GM23338 (cell line): ENCODE measurements at regions not wholly inside any gene's neighbourhood (a gene's known extent, or its start where the extent isn't known, plus 50 kb on each side); places are given as distances from the start of the nearest gene placed in this dataset.

Source experiments
- ATAC-seq: fragments of 200-7000 bp; cut with Tn5 transposase; 3 replicates; pipeline ENCODE4 v1.9.1; 2020
- DNase-seq: peaks from one replicate; pipeline ENCODE4 v3.0.0-alpha.2; 2015; ENCODE audit warnings: low spot score
- H2AFZ ChIP-seq: fragments of 200-600 bp; sonication (generic); 2 replicates; pipeline ENCODE4 v1.8.0; 2016; ENCODE audit warnings: antibody characterized with exemption, mild to moderate bottlenecking, moderate library complexity
- H3F3A ChIP-seq: fragments of 200-600 bp; sonication (generic); replicated peaks from 2 replicates; pipeline ENCODE4 v1.8.0; 2017; ENCODE audit warnings: antibody characterized with exemption, mixed run types, low read depth
- H3K27ac ChIP-seq: fragments of 200-600 bp; sonication (generic); 2 replicates; pipeline ENCODE4 v1.6.1; 2016; ENCODE audit warnings: low read depth
- H3K27me3 ChIP-seq: fragments of 200-600 bp; sonication (generic); 2 replicates; pipeline ENCODE4 v1.8.0; 2016; ENCODE audit warnings: mild to moderate bottlenecking, mixed run types, moderate library complexity; ENCODE audit not compliant: insufficient read depth
- H3K36me3 ChIP-seq: fragments of 200-600 bp; sonication (generic); 2 replicates; pipeline ENCODE4 v1.8.0; 2016; ENCODE audit warnings: mild to moderate bottlenecking; ENCODE audit not compliant: insufficient read depth
- H3K4me1 ChIP-seq: fragments of 200-600 bp; sonication (generic); 2 replicates; pipeline ENCODE4 v1.8.0; 2016; ENCODE audit warnings: mild to moderate bottlenecking, moderate library complexity; ENCODE audit not compliant: insufficient read depth
- H3K4me2 ChIP-seq: fragments of 200-600 bp; sonication (generic); 2 replicates; pipeline ENCODE4 v1.7.1; 2017; ENCODE audit warnings: mixed run types
- H3K4me3 ChIP-seq: fragments of 200-600 bp; sonication (generic); 2 replicates; pipeline ENCODE4 v1.6.1; 2016; ENCODE audit warnings: mixed run types
- H3K79me2 ChIP-seq: fragments of 200-600 bp; sonication (generic); replicated peaks from 2 replicates; pipeline ENCODE4 v1.8.0; 2017; ENCODE audit warnings: mild to moderate bottlenecking; ENCODE audit not compliant: insufficient read depth
- H3K9me2 ChIP-seq: fragments of 200-600 bp; sonication (generic); 2 replicates; pipeline ENCODE4 v1.8.0; 2017; ENCODE audit not compliant: insufficient read depth
- H4K20me1 ChIP-seq: fragments of 200-600 bp; sonication (generic); replicated peaks from 2 replicates; pipeline ENCODE4 v1.8.0; 2017; ENCODE audit warnings: mild to moderate bottlenecking; ENCODE audit not compliant: insufficient read depth
- H3K27ac Mint-ChIP-seq: 2 replicates; pipeline ENCODE4 v1.8.0; 2020; ENCODE audit warnings: inconsistent platforms, mild to moderate bottlenecking, moderate library complexity, mixed read lengths
- H3K27me3 Mint-ChIP-seq: 3 replicates; pipeline ENCODE4 v1.8.0; 2022; ENCODE audit warnings: low read depth, mild to moderate bottlenecking, moderate library complexity, mixed read lengths, inconsistent platforms; ENCODE audit not compliant: insufficient read depth, poor library complexity
- H3K36me3 Mint-ChIP-seq: 3 replicates; pipeline ENCODE4 v1.8.0; 2021; ENCODE audit warnings: low read depth, mild to moderate bottlenecking, inconsistent platforms, moderate library complexity, mixed read lengths
- H3K4me1 Mint-ChIP-seq: 3 replicates; pipeline ENCODE4 v1.8.0; 2020; ENCODE audit warnings: mild to moderate bottlenecking, inconsistent platforms, mixed read lengths
- H3K4me3 Mint-ChIP-seq: 3 replicates; pipeline ENCODE4 v1.8.0; 2021; ENCODE audit warnings: moderate library complexity, mild to moderate bottlenecking, inconsistent platforms, mixed read lengths
- H3K9me3 Mint-ChIP-seq: 3 replicates; pipeline ENCODE4 v1.8.0; 2020; ENCODE audit warnings: moderate library complexity, mild to moderate bottlenecking, inconsistent platforms, mixed read lengths
- CREB1 ChIP-seq: fragments of 250-450 bp; sonication (Bioruptor Pico); IDR thresholded peaks from 2 replicates; pipeline ENCODE4 v1.5.0; 2020; ENCODE audit warnings: low read depth, mild to moderate bottlenecking, moderate library complexity
- EZH2 ChIP-seq: fragments of 200-600 bp; sonication (generic); IDR thresholded peaks from one replicate; pipeline ENCODE4 v1.8.0; 2017; ENCODE audit warnings: antibody characterized with exemption, mild to moderate bottlenecking, low read depth; ENCODE audit not compliant: unreplicated experiment
- EZH2phosphoT487 ChIP-seq: fragments of 200-600 bp; sonication (generic); IDR thresholded peaks from one replicate; pipeline ENCODE4 v1.8.1; 2018; ENCODE audit warnings: antibody characterized with exemption; ENCODE audit not compliant: unreplicated experiment
- JUNB ChIP-seq: IDR thresholded peaks from one replicate; pipeline ENCODE4 v1.6.1; 2016; ENCODE audit warnings: antibody characterized with exemption; ENCODE audit not compliant: unreplicated experiment
- NANOG ChIP-seq: IDR thresholded peaks from 2 replicates; pipeline ENCODE4 v1.6.1; 2016; ENCODE audit warnings: antibody characterized with exemption, borderline replicate concordance
- POLR2AphosphoS5 ChIP-seq: IDR thresholded peaks from 2 replicates; pipeline ENCODE4 v1.6.1; 2016; ENCODE audit warnings: antibody characterized with exemption, low read depth
- STAT1 ChIP-seq: IDR thresholded peaks from one replicate; pipeline ENCODE4 v1.6.1; 2016; ENCODE audit warnings: antibody characterized with exemption; ENCODE audit not compliant: unreplicated experiment
- ZNF114 ChIP-seq: fragments of 250-450 bp; sonication (Bioruptor Pico); IDR thresholded peaks from 2 replicates; pipeline ENCODE4 v1.5.0; 2020; ENCODE audit warnings: mild to moderate bottlenecking, moderate library complexity
- ZNF331 ChIP-seq: fragments of 250-450 bp; sonication (Bioruptor Pico); IDR thresholded peaks from 2 replicates; pipeline ENCODE4 v1.5.0; 2020; ENCODE audit warnings: low read depth, mild to moderate bottlenecking, moderate library complexity
- TF ChIP-seq, protein P1 (sequence below): IDR thresholded peaks from 2 replicates; pipeline ENCODE4 v1.6.1; 2016; ENCODE audit warnings: antibody characterized with exemption
- TF ChIP-seq, protein P2 (sequence below), 2 experiments: fragments of 200-600 bp in 1 of 2; sonication (generic) in 1 of 2; conservative IDR thresholded peaks; 2 replicates each; pipeline versions ENCODE4 v1.5.1 to v1.6.1; 2016 to 2017; ENCODE audit warnings: antibody characterized with exemption in 2 of 2, low read depth in 2 of 2, mild to moderate bottlenecking in 2 of 2, moderate library complexity in 1 of 2
- TF ChIP-seq, protein P3 (sequence below): IDR thresholded peaks from one replicate; pipeline ENCODE4 v1.6.1; 2018; ENCODE audit warnings: antibody characterized with exemption; ENCODE audit not compliant: unreplicated experiment
- TF ChIP-seq, protein P4 (sequence below): fragments of 250-450 bp; sonication (Bioruptor Pico); IDR thresholded peaks from 2 replicates; pipeline ENCODE4 v1.5.0; 2020; ENCODE audit warnings: mild to moderate bottlenecking, moderate library complexity

DNA sequence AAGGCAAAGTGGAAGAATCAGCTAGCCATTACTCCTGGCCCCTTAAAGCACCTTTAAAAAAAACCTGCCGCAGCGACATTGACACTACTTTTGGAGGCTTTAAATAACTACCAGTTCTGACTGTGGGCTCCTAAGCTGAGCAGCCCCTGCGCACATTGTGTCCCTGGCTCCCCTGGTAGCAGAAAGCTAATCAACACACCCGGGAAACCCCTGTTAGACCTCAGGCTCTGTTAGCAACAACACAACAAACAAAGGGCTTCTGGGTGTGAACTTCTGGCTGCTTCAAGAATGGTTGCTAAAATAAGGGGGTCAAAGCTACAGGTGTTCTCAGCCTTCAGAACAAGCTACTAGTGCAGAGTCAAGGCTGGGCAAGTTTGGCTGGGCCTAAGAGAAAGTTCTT is 83.6 kb downstream of the TMEM100 start:
- Histone ChIP-seq H3K27me3 (no peaks in the 10 kb centered on the region), H3K4me2 (no peak overlapping the region), H3K79me2 (no peaks in the 10 kb centered on the region), H3F3A (no peaks in the 10 kb centered on the region), H2AFZ (no peak overlapping the region), H3K4me1 (no peaks in the 10 kb centered on the region), H3K9me2 (peaks cover 11% of the 10 kb centered on the region; the same call in 1 of the 2 replicates), H3K36me3 (no peaks in the 10 kb centered on the region), H3K27ac (no peak overlapping the region), H3K4me3 (no peak overlapping the region), H4K20me1 (no peaks in the 10 kb centered on the region)
- no peaks in the 10 kb centered on the region for H3K9me3 Mint-ChIP-seq
- DNase-seq = no peak
- peaks cover 4% of the 10 kb centered on the region; the same call in 2 of the 3 replicates for H3K4me1 Mint-ChIP-seq
- no peaks in the 10 kb centered on the region for H3K27me3 Mint-ChIP-seq
- no peaks in the 10 kb centered on the region for H3K36me3 Mint-ChIP-seq
- ATAC-seq = no peak
- no peak overlapping the region for H3K4me3 Mint-ChIP-seq
- TF ChIP-seq, protein P1, sequence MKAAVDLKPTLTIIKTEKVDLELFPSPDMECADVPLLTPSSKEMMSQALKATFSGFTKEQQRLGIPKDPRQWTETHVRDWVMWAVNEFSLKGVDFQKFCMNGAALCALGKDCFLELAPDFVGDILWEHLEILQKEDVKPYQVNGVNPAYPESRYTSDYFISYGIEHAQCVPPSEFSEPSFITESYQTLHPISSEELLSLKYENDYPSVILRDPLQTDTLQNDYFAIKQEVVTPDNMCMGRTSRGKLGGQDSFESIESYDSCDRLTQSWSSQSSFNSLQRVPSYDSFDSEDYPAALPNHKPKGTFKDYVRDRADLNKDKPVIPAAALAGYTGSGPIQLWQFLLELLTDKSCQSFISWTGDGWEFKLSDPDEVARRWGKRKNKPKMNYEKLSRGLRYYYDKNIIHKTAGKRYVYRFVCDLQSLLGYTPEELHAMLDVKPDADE = no peak
- TF ChIP-seq, protein P2, sequence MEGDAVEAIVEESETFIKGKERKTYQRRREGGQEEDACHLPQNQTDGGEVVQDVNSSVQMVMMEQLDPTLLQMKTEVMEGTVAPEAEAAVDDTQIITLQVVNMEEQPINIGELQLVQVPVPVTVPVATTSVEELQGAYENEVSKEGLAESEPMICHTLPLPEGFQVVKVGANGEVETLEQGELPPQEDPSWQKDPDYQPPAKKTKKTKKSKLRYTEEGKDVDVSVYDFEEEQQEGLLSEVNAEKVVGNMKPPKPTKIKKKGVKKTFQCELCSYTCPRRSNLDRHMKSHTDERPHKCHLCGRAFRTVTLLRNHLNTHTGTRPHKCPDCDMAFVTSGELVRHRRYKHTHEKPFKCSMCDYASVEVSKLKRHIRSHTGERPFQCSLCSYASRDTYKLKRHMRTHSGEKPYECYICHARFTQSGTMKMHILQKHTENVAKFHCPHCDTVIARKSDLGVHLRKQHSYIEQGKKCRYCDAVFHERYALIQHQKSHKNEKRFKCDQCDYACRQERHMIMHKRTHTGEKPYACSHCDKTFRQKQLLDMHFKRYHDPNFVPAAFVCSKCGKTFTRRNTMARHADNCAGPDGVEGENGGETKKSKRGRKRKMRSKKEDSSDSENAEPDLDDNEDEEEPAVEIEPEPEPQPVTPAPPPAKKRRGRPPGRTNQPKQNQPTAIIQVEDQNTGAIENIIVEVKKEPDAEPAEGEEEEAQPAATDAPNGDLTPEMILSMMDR (conservative IDR thresholded peaks at IDR 0.05; ENCODE audit: low read depth in 2 of 2) = no peak
- TF ChIP-seq POLR2AphosphoS5 (no peak), EZH2 (no peak), JUNB (no peak), ZNF114 (CRISPR knock-in tag) (no peak), ZNF331 (CRISPR knock-in tag) (no peak), EZH2phosphoT487 (no peak), STAT1 (no peak), CREB1 (no peak), NANOG (no peak)
- TF ChIP-seq, protein P3, sequence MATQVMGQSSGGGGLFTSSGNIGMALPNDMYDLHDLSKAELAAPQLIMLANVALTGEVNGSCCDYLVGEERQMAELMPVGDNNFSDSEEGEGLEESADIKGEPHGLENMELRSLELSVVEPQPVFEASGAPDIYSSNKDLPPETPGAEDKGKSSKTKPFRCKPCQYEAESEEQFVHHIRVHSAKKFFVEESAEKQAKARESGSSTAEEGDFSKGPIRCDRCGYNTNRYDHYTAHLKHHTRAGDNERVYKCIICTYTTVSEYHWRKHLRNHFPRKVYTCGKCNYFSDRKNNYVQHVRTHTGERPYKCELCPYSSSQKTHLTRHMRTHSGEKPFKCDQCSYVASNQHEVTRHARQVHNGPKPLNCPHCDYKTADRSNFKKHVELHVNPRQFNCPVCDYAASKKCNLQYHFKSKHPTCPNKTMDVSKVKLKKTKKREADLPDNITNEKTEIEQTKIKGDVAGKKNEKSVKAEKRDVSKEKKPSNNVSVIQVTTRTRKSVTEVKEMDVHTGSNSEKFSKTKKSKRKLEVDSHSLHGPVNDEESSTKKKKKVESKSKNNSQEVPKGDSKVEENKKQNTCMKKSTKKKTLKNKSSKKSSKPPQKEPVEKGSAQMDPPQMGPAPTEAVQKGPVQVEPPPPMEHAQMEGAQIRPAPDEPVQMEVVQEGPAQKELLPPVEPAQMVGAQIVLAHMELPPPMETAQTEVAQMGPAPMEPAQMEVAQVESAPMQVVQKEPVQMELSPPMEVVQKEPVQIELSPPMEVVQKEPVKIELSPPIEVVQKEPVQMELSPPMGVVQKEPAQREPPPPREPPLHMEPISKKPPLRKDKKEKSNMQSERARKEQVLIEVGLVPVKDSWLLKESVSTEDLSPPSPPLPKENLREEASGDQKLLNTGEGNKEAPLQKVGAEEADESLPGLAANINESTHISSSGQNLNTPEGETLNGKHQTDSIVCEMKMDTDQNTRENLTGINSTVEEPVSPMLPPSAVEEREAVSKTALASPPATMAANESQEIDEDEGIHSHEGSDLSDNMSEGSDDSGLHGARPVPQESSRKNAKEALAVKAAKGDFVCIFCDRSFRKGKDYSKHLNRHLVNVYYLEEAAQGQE = no peak
- TF ChIP-seq, protein P4, sequence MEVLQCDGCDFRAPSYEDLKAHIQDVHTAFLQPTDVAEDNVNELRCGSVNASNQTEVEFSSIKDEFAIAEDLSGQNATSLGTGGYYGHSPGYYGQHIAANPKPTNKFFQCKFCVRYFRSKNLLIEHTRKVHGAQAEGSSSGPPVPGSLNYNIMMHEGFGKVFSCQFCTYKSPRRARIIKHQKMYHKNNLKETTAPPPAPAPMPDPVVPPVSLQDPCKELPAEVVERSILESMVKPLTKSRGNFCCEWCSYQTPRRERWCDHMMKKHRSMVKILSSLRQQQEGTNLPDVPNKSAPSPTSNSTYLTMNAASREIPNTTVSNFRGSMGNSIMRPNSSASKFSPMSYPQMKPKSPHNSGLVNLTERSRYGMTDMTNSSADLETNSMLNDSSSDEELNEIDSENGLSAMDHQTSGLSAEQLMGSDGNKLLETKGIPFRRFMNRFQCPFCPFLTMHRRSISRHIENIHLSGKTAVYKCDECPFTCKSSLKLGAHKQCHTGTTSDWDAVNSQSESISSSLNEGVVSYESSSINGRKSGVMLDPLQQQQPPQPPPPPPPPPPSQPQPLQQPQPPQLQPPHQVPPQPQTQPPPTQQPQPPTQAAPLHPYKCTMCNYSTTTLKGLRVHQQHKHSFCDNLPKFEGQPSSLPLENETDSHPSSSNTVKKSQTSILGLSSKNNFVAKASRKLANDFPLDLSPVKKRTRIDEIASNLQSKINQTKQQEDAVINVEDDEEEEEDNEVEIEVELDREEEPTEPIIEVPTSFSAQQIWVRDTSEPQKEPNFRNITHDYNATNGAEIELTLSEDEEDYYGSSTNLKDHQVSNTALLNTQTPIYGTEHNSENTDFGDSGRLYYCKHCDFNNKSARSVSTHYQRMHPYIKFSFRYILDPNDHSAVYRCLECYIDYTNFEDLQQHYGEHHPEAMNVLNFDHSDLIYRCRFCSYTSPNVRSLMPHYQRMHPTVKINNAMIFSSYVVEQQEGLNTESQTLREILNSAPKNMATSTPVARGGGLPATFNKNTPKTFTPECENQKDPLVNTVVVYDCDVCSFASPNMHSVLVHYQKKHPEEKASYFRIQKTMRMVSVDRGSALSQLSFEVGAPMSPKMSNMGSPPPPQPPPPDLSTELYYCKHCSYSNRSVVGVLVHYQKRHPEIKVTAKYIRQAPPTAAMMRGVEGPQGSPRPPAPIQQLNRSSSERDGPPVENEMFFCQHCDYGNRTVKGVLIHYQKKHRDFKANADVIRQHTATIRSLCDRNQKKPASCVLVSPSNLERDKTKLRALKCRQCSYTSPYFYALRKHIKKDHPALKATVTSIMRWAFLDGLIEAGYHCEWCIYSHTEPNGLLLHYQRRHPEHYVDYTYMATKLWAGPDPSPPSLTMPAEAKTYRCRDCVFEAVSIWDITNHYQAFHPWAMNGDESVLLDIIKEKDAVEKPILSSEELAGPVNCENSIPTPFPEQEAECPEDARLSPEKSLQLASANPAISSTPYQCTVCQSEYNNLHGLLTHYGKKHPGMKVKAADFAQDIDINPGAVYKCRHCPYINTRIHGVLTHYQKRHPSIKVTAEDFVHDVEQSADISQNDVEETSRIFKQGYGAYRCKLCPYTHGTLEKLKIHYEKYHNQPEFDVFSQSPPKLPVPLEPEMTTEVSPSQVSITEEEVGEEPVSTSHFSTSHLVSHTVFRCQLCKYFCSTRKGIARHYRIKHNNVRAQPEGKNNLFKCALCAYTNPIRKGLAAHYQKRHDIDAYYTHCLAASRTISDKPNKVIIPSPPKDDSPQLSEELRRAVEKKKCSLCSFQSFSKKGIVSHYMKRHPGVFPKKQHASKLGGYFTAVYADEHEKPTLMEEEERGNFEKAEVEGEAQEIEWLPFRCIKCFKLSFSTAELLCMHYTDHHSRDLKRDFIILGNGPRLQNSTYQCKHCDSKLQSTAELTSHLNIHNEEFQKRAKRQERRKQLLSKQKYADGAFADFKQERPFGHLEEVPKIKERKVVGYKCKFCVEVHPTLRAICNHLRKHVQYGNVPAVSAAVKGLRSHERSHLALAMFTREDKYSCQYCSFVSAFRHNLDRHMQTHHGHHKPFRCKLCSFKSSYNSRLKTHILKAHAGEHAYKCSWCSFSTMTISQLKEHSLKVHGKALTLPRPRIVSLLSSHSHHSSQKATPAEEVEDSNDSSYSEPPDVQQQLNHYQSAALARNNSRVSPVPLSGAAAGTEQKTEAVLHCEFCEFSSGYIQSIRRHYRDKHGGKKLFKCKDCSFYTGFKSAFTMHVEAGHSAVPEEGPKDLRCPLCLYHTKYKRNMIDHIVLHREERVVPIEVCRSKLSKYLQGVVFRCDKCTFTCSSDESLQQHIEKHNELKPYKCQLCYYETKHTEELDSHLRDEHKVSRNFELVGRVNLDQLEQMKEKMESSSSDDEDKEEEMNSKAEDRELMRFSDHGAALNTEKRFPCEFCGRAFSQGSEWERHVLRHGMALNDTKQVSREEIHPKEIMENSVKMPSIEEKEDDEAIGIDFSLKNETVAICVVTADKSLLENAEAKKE (CRISPR knock-in tag) = no peak
- no peak overlapping the region for H3K27ac Mint-ChIP-seq
